Activated naive CD4-positive, alpha-beta T cell treated with anti-CD3 and anti-CD28 coated beads, Interleukin-2, amount 50 U/mL, for 24 hours (primary cell): ENCODE measurements at regions not wholly inside any gene's neighbourhood (a gene's known extent, or its start where the extent isn't known, plus 50 kb on each side); places are given as distances from the start of the nearest gene placed in this dataset.
"Not testable (repeated sequence)": the region's sequence is repeated elsewhere in the genome, so short reads cannot be mapped to it uniquely, and the experiment has no call there.

Source experiments
- H3K27ac Mint-ChIP-seq: one replicate; pipeline ENCODE4 v1.8.0; 2021; ENCODE audit warnings: mild to moderate bottlenecking, mixed read lengths
- H3K27me3 Mint-ChIP-seq: one replicate; pipeline ENCODE4 v1.8.0; 2021; ENCODE audit warnings: mixed read lengths
- H3K36me3 Mint-ChIP-seq: one replicate; pipeline ENCODE4 v1.8.0; 2021; ENCODE audit warnings: mixed read lengths
- H3K4me1 Mint-ChIP-seq: one replicate; pipeline ENCODE4 v1.8.0; 2021; ENCODE audit warnings: mixed read lengths
- H3K4me3 Mint-ChIP-seq: one replicate; pipeline ENCODE4 v1.8.0; 2021; ENCODE audit warnings: mild to moderate bottlenecking, mixed read lengths
- H3K9me3 Mint-ChIP-seq: one replicate; pipeline ENCODE4 v1.8.0; 2021; ENCODE audit warnings: mixed read lengths

DNA sequence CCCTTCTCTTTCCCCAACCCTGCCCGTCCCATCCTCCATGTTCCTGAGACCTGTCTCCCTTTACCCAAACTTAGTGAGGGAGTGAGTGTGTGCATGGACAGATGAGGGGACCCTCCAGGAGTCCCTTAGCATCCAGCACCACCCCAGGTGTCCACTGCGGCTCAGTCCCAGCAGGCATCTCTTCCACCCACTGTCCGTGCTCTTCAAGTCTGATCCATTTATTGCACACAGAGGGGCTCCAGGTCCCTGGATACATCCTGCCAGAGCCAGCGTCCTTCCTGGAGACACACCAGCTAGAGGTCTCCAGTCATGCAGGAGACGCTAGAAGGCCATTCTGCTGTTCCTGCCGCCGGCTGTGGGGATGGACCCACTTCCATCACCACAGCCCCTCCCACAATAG is 239.2 kb downstream of the ADGRD1 start:
- Mint-ChIP-seq H3K27me3 (no peaks in the 10 kb centered on the region), H3K27ac (no peak overlapping the region), H3K4me1 (no peaks in the 10 kb centered on the region), H3K9me3 (no peaks in the 10 kb centered on the region), H3K4me3 (no peak overlapping the region), H3K36me3 (no peaks in the 10 kb centered on the region)

DNA sequence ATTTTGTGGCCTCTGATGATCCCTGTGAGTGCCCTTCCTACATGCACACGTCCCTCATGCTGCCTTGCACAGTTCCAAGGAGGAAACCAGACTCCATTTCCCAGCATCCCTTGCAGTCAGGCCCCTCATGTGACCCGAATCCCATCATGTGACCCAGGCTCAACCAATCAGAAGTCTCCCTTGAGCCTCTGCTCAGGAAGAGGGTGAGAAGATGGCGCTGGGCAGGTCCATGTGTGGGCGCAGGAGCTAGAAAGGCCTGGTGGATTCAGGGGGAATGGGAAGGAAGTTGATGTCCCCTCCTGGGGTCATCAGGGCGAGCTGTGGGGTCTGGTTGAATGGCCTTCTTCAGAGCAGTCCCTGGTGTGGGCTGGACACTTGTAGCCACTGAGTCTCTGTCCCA is 240.5 kb downstream of the ADGRD1 start:
- Mint-ChIP-seq H3K36me3 (no peaks in the 10 kb centered on the region), H3K4me3 (no peak overlapping the region), H3K4me1 (no peaks in the 10 kb centered on the region), H3K27me3 (no peaks in the 10 kb centered on the region), H3K9me3 (no peaks in the 10 kb centered on the region), H3K27ac (no peak overlapping the region)

DNA sequence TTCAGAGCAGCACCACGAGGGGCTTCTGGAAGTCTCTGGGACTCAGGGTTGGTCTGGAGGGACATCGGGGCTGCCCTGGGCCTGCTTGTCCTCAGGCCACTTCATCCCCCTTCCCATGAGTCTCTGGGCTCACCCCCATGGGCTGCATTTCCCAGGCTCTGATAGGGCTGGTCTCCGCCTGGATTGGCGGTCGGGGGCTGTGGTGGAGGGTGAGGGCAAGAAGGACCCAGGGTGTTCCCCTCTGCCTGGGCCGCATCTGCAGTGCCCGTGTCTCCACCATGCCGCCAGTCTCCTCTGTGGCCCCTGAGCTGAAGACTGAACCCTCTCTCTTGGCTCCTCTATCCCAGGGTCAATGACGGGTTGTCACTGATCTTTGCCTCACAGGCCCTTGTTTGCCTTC is 242.1 kb downstream of the ADGRD1 start:
- Mint-ChIP-seq H3K27me3 (no peaks in the 10 kb centered on the region), H3K4me1 (no peaks in the 10 kb centered on the region), H3K36me3 (no peaks in the 10 kb centered on the region), H3K27ac (no peak overlapping the region), H3K4me3 (no peak overlapping the region), H3K9me3 (no peaks in the 10 kb centered on the region)

DNA sequence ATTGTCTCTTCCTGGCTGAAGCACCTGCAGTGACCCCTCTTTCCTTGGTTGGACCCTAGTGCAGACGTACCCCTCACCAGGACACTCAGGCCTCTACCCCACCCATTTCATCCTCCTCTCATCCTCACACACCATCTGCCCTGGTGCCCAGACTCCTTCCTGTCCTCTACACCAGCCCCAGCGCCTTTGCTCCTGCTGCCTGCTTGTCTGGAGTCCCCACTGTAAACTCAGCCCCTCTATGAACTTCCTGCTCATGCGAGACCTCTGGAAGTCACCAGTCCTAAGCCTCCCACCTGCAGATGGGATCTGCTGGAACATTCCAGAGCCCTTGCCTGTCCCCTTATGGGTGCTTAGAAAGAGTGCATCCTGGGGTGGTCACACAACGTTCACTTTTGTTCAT is 242.5 kb downstream of the ADGRD1 start:
- Mint-ChIP-seq H3K4me3 (no peak overlapping the region), H3K27me3 (no peaks in the 10 kb centered on the region), H3K9me3 (no peaks in the 10 kb centered on the region), H3K4me1 (no peaks in the 10 kb centered on the region), H3K27ac (no peak overlapping the region), H3K36me3 (no peaks in the 10 kb centered on the region)

DNA sequence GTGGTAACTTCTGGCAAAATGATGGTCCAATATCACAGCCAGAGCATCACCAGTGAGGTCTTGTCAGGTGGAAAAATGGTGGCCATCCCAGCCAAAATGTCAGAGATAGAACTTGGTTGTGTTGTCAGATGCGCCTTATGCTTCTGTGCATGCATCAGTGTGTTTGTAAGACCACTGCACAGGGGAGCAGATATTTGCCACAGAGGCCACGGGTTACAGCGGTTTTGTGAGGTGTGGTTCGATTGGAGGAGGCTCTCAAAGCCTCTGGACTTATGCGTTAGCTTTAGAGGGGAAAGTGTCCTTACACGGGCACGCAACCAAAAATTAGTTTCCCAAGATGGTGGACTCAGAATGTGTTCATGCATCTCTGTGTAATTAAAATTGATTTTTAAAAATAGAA is 243.8 kb downstream of the ADGRD1 start:
- Mint-ChIP-seq H3K9me3 (no peaks in the 10 kb centered on the region), H3K4me3 (no peak overlapping the region), H3K27me3 (no peaks in the 10 kb centered on the region), H3K27ac (no peak overlapping the region), H3K4me1 (no peaks in the 10 kb centered on the region), H3K36me3 (no peaks in the 10 kb centered on the region)

DNA sequence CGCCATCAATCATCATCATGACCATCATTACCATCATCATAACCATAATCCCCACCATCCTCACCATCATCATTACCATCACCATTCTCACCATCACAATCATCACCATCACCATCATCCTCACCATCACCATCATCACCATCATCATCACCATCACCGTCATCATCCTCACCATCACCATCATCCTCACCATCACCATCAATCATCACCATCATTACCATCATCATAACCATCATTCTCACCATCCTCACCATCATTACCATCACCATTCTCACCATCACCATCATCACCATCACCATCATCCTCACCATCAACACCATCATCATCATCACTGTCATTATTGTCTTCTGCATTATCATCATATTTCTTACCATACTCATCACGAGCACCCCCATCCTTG is 245.5 kb downstream of the ADGRD1 start:
- Mint-ChIP-seq H3K36me3 (no peaks in the 10 kb centered on the region), H3K27me3 (no peaks in the 10 kb centered on the region), H3K4me1 (no peaks in the 10 kb centered on the region), H3K9me3 (no peaks in the 10 kb centered on the region), H3K27ac (no peak overlapping the region), H3K4me3 (no peak overlapping the region)

DNA sequence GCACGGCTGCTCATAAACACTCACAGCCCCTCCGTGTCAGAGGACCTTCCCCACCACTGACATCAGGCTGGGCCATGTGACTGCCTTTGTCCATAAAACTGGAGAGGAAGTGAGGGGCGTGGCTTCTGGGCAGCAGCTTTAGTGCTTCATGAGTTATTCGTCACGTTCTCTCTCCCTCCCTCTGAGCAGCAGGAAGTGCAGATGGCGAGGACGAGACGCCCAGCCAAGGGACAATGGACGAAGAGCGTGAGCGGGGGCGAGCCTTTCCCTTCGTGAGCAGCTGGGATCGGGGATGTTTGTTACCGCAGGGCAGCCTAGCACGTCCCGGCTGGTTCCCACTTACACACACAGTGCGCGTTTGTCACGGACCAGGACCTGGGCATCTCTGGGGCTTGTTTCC is 248.2 kb downstream of the ADGRD1 start:
- H3K27me3 Mint-ChIP-seq, H3K36me3 Mint-ChIP-seq, H3K4me1 Mint-ChIP-seq, H3K27ac Mint-ChIP-seq, H3K4me3 Mint-ChIP-seq, H3K9me3 Mint-ChIP-seq: not testable (repeated sequence)

DNA sequence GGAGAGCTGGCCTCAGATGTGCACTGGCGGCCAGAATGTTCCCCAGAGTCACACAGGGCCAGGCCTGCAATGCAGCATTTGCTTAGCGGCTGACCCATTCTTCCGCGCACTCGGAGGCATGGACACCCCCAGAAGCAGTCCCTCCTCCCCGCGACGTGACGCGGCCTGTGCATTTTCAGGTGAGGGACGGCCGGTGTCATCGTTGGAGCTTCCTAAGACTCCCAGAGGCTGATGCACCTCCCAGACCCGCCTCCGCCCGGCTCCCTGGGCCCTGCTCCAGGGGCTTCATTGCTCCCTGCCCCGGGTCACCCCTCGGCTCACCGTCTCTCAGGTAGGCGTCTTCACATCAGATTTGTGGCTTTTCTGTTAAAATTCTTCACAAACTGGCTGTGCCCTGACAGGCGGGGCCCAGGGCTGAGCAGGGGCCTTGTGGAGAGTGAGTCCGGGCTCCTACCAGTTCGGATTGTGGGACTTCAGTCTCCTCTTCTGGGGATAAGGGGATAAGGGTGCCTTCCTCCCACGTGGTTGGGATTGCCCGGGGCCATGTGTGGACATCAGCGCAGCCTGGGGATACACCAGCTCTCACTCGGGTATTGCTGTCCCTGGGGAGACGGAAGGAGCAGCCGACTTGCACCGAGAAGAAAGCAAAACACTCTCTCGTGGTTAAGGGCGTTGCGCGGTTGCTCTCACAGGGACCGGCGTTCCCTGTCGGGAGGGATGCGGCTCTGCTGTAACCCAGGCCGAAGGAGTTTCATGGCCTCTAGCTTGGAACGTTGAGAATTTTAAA is 249.1 kb downstream of the ADGRD1 start:
- Mint-ChIP-seq H3K36me3 (no peaks in the 10 kb centered on the region), H3K27me3 (no peaks in the 10 kb centered on the region), H3K27ac (no peak overlapping the region), H3K4me1 (no peaks in the 10 kb centered on the region), H3K4me3 (no peak overlapping the region), H3K9me3 (no peaks in the 10 kb centered on the region)

DNA sequence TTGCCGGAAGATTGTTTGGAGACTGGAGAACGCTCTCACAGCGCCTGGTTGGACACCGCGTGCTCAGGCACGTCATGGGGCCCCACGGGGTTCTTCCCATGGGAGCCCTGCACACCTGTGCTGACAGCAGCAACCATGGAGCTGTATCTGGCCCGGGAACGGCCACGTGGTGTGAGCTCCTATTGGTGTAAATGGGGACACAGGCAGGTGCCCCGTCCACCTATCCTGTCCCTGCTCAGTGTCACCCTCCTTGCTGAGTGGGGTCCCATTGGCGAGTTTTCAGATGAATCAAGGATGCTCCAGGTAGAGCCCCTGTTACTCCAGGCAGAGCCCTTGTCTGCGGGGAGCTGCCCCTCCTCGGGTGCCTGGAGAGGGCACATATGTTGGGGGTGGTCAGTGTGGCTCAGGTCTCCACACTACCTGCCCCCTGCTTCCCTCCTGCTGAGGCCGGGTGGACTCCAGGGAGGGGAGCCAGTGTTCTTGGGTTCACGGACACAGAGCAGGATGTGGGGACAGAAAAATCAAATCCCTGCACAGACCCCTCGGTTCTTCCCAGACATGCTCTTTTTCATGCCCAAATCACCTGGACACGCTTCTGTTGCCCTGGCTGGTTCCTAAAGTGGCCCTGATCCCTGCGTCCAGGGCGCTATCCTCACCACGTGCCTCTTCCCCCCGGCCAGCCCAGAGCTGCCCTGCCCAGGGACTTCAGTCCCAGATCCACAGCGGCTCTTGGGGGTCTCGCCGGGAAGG is 250.1 kb downstream of the ADGRD1 start:
- Mint-ChIP-seq H3K4me3 (no peak overlapping the region), H3K27ac (no peak overlapping the region), H3K36me3 (no peaks in the 10 kb centered on the region), H3K27me3 (no peaks in the 10 kb centered on the region), H3K9me3 (no peaks in the 10 kb centered on the region), H3K4me1 (no peaks in the 10 kb centered on the region)

DNA sequence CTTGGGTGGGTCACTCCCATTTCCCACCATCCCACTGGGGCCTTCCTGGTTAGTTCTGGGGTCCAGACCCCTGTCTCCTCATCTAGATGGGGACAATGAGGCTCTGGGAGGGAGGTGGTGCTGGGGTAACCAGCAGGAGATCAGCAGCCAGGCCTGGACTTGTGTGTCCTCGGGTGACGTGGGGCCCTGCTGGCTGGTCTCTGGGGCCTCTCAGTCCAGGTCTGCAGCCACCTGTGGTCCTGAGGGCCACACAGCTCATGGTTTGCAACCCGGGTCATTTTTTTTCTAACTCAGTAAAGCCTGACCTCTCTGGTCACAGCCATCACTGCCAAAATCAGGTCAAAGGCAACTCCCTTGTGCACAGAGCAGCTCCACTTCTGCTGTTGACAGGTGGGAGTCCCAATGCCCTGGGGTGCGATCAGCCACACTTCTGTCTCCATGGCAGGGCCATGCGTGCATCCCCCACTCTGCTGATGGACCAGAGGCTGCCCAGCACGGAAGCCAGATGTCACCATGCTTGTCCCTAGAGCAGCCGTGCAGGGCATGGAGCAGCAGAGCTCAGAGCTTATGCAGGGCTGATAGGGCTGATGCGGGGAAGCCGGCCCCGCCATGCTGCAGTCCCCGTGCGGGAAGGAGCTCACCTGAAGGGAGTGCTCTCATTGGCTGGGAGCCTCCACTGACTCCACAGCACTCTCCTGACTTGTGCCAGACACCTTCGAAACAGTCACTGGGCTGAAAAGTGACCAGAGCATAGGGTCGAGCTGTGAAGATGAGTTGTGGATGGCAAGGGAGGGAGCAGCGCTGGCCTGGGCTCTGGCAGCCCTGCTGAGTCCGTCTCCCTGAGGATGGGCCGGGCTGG is 250.9 kb downstream of the ADGRD1 start:
- H3K4me3 Mint-ChIP-seq: no peak overlapping the region

DNA sequence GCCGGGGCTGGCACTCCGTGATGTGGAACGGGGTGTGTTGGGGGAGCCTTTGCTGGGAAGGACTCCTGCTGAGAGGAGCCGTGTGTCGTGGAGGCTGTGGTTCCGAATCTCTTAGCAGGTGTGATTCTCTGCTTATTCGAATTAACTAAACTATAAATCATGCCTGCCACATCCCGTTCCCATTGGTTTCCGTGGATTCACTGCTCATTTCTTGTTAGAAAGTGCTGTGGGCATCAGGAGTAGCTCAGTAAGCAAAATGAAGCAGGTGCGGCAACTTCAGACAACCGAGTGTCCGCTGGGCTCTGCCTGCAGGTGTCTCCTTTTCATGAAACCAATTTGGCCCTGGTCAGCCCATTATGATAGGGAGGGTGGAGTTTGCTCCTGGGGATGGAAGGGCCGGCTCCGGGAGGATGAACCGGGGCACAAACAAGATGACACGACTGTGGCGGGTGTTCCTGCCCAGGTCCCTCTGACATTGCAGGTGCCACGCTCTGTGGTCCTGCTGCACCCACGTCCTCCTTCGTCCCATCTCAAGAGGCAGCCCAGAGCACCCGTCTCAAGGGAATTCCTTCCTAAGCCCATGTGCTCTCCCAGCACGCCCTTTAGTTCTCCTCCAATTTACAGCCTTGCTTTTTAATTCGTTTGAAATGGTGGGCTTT is 251.7 kb downstream of the ADGRD1 start:
- not testable (repeated sequence) for H3K4me3 Mint-ChIP-seq, H3K36me3 Mint-ChIP-seq, H3K9me3 Mint-ChIP-seq, H3K27ac Mint-ChIP-seq, H3K27me3 Mint-ChIP-seq
- H3K4me1 Mint-ChIP-seq: peaks cover 13% of the 10 kb centered on the region

More for the DNA sequence above, 250.9 kb downstream of the ADGRD1 start:
- no peak overlapping the region for H3K27ac Mint-ChIP-seq
- H3K27me3 Mint-ChIP-seq: no peaks in the 10 kb centered on the region
- no peaks in the 10 kb centered on the region for H3K36me3 Mint-ChIP-seq
- peaks cover 8% of the 10 kb centered on the region for H3K4me1 Mint-ChIP-seq
- H3K9me3 Mint-ChIP-seq: no peaks in the 10 kb centered on the region

DNA sequence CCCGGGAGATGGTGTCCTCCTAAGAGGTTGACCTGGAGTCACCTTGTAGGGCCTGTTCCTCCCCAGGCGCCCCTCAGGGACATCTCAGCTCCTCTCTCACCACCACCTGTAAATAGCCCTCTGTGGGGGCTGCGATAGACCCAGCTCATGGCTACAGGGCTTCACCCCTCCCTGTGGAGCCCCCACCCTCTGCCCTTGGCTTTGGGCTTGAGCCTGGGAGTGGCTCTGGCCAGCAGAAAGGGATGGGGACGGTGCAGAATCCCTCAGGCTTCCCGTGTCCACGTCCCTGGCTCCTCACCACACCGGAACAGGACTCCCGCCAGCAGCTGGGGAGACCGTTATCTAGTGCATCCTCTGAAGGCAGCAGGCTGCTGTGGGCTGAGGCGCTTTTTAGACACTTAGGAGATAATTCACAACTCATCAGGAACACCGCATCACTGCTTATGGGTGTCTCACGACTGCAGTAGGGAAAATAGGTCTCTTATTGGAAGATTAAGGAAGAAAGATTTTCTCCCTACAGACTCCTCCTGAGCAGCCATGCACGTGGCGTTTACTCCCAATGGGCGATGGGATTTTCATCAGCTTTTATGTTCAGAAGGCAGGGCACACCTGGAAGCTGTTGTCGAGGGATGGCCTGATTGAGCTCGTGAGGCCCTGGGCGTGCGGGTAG is 253.1 kb downstream of the ADGRD1 start:
- not testable (repeated sequence) for H3K27me3 Mint-ChIP-seq, H3K4me3 Mint-ChIP-seq, H3K9me3 Mint-ChIP-seq, H3K27ac Mint-ChIP-seq, H3K36me3 Mint-ChIP-seq
- H3K4me1 Mint-ChIP-seq: peaks cover 22% of the 10 kb centered on the region

DNA sequence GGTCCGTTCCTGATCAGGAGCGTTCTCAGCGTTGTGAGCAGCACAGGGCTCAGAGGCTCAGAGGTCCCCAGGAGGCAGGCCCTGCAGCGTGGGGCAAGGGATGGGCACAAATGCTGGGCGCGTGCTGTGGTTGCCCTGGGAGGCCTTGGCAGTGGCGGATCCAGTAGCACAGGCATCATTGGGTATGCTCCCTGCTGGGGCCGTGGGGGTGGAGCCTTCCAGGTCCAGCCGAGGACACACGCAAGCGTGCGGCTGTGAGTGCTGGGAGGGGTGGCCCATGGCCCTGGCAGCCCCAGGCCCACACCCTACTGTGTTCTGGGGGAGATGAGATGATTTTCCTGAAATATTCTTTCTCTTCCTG is 253.6 kb downstream of the ADGRD1 start:
- not testable (repeated sequence) for H3K27ac Mint-ChIP-seq, H3K4me3 Mint-ChIP-seq, H3K36me3 Mint-ChIP-seq, H3K9me3 Mint-ChIP-seq, H3K27me3 Mint-ChIP-seq
- peaks cover 22% of the 10 kb centered on the region for H3K4me1 Mint-ChIP-seq

DNA sequence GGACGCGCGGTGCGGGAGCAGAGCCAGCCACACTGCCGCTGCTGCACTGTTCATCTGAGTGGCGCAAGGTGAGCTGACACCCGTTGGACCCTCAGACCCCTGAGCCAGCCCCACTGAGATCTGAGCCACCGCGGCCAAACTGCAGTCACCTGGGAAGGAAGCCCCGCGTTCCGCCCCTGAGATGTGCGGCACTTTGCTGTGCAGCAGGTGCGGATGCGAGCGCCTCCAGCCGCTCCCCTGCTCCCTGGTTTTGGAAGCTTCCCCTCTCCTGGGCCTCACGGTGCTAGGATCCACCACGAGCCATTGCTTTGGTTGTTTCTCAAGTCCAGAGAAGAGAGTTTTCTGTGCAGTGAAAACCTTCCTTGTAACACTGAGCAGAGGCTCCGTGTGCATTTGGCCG is 254.1 kb downstream of the ADGRD1 start:
- H3K27me3 Mint-ChIP-seq, H3K9me3 Mint-ChIP-seq, H3K27ac Mint-ChIP-seq, H3K4me3 Mint-ChIP-seq, H3K36me3 Mint-ChIP-seq: not testable (repeated sequence)
- H3K4me1 Mint-ChIP-seq: peaks cover 22% of the 10 kb centered on the region

DNA sequence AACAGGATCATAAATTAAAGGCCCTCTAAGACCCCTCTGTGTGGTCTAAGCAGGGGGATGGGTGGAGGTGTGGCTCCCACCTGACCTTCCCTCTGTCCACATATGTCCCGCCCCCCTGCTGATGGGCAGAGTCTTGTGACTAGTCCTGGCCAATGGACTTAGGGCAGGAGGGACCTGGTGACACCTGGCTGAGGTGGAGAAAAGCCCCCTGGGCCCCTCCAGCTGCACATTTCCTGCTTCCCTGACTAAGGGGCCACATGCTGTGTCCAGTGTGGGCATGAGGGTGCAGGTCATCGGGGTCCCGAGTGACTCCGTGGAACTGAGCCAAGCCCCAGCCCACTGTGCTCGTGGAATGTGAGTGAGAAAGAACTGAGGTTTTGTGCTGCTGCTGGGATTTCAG is 254.7 kb downstream of the ADGRD1 start:
- Mint-ChIP-seq H3K27ac (no peak overlapping the region), H3K27me3 (no peaks in the 10 kb centered on the region), H3K4me3 (no peak overlapping the region), H3K4me1 (peaks cover 22% of the 10 kb centered on the region), H3K36me3 (no peaks in the 10 kb centered on the region), H3K9me3 (peaks cover 4% of the 10 kb centered on the region)
